Adrenal gland (tissue), 5 donors: ENCODE measurements at regions not wholly inside any gene's neighbourhood (a gene's known extent, or its start where the extent isn't known, plus 50 kb on each side); places are given as distances from the start of the nearest gene placed in this dataset.
"Not testable (repeated sequence)": the region's sequence is repeated elsewhere in the genome, so short reads cannot be mapped to it uniquely, and the experiment has no call there.

Experiments used
- CTCF ChIP-seq, 6 experiments: fragments of 450-650 bp in 4 of 6; fragments of 200-600 bp in 2 of 6; sonication (generic) in 1 of 6; IDR thresholded peaks; 1 replicate in 5 of 6; 2 replicates in 1 of 6; pipeline versions ENCODE4 v1.5.1 to v1.8.0; 2016 to 2021; ENCODE audit warnings: antibody characterized with exemption in 6 of 6, mild to moderate bottlenecking in 2 of 6, moderate library complexity in 1 of 6
- POLR2A ChIP-seq, 2 donors: fragments of 450-650 bp; IDR thresholded peaks; one replicate each; pipeline ENCODE4 v1.6.1; 2017; ENCODE audit warnings: antibody characterized with exemption in 2 of 2, mild to moderate bottlenecking in 2 of 2, moderate library complexity in 1 of 2
- donor health status: DM: no; HTN: no; CAD: no.

DNA sequence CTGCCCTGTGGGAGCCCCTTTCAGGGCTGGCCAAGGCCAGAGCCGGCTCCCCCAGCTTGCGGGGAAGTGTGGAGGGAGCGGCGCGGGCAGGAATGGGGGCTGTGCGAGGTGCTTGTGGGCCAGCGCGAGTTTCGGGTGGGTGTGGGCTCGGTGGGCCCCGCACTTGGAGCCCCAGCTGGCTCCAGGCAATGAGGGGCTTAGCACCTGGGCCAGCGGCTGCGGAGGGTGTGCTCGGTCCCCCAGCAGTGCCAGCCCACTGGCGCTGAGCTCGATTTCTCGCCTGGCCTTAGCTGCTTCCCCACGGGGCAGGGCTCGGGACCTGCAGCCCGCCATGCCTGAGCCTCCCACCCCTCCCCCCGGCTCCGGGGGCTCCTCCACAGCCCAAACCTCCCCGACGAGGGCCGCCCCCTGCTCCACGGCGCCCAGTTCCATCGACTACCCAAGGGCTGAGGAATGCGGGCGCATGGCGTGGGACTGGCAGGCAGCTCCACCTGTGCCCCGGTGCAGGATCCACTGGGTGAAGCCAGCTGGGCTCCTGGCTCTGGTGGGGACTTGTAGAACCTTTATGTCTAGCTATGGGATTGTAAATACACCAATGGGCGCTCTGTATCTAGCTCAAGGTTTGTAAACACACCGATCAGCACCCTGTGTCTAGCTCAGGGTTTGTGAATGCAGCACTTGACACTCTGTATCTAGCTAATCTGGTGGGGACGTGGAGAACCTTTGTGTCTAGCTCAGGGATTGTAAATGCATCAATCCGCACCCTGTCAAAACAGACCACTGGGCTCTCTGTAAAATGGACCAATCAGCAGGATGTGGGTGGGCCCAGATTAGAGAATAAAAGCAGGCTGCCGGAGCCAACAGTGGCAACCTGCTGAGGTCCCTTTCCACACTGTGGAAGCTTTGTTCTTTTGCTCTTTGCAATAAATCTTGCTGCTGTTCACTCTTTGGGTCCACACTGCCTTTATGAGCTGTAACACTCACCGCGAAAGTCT lies 1379.1 kb downstream of the RAPGEF2 start:
- TF ChIP-seq CTCF, POLR2A (IDR thresholded peaks at IDR 0.05): not testable (repeated sequence)
